HL-60 (cell line): ENCODE measurements at regions not wholly inside any gene's neighbourhood (a gene's known extent, or its start where the extent isn't known, plus 50 kb on each side); places are given as distances from the start of the nearest gene placed in this dataset.

ENCODE experiments used
- POLR2AphosphoS5 ChIP-seq: IDR thresholded peaks from 2 replicates; pipeline ENCODE4 v1.6.1; 2012; ENCODE audit warnings: low read depth
- SPI1 ChIP-seq: IDR thresholded peaks from 2 replicates; pipeline ENCODE4 v1.6.1; 2012; ENCODE audit warnings: low read depth, mild to moderate bottlenecking, borderline replicate concordance
- TF ChIP-seq, protein P1 (sequence below): IDR thresholded peaks from one replicate; pipeline ENCODE4 v1.5.1; 2011; ENCODE audit warnings: low read length, control low read depth, inconsistent platforms; ENCODE audit not compliant: insufficient read depth
- TF ChIP-seq, protein P2 (sequence below): IDR thresholded peaks from 2 replicates; pipeline ENCODE4 v1.6.1; 2012; ENCODE audit warnings: low read depth; ENCODE audit not compliant: insufficient replicate concordance

DNA sequence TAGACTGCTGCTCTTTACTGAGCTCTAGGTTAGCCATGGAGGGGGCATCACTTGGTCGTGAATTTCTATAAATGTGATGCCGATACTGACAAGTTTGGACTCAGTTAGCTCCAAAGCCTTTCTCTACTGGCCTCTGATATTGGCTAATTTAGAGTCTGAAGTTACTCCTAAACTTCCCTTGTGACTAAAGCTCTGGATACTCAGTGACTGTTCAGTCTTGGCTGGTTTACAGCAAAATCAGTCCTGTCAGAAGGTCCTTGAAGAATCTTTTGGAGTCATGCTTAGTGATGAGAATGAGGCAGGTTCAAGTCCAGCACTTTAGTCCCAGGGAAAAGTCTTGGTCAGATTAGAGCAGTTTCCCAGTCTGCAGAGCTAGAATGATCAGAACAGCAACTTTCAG is 197.5 kb upstream of the HS3ST4 start:
- TF ChIP-seq, protein P1, sequence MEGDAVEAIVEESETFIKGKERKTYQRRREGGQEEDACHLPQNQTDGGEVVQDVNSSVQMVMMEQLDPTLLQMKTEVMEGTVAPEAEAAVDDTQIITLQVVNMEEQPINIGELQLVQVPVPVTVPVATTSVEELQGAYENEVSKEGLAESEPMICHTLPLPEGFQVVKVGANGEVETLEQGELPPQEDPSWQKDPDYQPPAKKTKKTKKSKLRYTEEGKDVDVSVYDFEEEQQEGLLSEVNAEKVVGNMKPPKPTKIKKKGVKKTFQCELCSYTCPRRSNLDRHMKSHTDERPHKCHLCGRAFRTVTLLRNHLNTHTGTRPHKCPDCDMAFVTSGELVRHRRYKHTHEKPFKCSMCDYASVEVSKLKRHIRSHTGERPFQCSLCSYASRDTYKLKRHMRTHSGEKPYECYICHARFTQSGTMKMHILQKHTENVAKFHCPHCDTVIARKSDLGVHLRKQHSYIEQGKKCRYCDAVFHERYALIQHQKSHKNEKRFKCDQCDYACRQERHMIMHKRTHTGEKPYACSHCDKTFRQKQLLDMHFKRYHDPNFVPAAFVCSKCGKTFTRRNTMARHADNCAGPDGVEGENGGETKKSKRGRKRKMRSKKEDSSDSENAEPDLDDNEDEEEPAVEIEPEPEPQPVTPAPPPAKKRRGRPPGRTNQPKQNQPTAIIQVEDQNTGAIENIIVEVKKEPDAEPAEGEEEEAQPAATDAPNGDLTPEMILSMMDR = no peak
- no peak for TF ChIP-seq POLR2AphosphoS5
- TF ChIP-seq, protein P2, sequence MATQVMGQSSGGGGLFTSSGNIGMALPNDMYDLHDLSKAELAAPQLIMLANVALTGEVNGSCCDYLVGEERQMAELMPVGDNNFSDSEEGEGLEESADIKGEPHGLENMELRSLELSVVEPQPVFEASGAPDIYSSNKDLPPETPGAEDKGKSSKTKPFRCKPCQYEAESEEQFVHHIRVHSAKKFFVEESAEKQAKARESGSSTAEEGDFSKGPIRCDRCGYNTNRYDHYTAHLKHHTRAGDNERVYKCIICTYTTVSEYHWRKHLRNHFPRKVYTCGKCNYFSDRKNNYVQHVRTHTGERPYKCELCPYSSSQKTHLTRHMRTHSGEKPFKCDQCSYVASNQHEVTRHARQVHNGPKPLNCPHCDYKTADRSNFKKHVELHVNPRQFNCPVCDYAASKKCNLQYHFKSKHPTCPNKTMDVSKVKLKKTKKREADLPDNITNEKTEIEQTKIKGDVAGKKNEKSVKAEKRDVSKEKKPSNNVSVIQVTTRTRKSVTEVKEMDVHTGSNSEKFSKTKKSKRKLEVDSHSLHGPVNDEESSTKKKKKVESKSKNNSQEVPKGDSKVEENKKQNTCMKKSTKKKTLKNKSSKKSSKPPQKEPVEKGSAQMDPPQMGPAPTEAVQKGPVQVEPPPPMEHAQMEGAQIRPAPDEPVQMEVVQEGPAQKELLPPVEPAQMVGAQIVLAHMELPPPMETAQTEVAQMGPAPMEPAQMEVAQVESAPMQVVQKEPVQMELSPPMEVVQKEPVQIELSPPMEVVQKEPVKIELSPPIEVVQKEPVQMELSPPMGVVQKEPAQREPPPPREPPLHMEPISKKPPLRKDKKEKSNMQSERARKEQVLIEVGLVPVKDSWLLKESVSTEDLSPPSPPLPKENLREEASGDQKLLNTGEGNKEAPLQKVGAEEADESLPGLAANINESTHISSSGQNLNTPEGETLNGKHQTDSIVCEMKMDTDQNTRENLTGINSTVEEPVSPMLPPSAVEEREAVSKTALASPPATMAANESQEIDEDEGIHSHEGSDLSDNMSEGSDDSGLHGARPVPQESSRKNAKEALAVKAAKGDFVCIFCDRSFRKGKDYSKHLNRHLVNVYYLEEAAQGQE = no peak
- no peak for TF ChIP-seq SPI1
